HepG2 (cell line): ENCODE measurements at regions not wholly inside any gene's neighbourhood (a gene's known extent, or its start where the extent isn't known, plus 50 kb on each side); places are given as distances from the start of the nearest gene placed in this dataset.

Experiments used
- ATAC-seq: fragments of 200-7000 bp; cut with Tn5 transposase; 3 replicates; pipeline ENCODE4 v1.9.1; 2020; ENCODE audit warnings: mild to moderate bottlenecking, moderate library complexity
- BruUV-seq: library from RNA; stranded (reverse); fragments of 400-500 nt; replicated peaks from 2 replicates; lab custom pipeline; 2021; lab: Mats Ljungman, UMichigan
- CTCF ChIA-PET: fragments of 300-600 bp; formaldehyde crosslinking; extraction: SDS; loops from one replicate; lab custom pipeline; 2021; ENCODE audit warnings: low total read pairs, inconsistent platforms, low intra/inter-chr PET ratio; lab: Yijun Ruan, JAX
- POLR2A ChIA-PET: fragments of 350-600 bp; sonication (Branson Sonifier 250); formaldehyde crosslinking; loops from one replicate; lab custom pipeline; 2020; ENCODE audit warnings: antibody characterized with exemption, inconsistent platforms; lab: Yijun Ruan, JAX
- DNase-seq: peaks from one replicate; pipeline ENCODE4 v3.0.0-alpha.2; 2015; ENCODE audit warnings: low spot score
- FAIRE-seq: peaks from 3 replicates; lab custom pipeline; 2011; peaks lifted over from hg19 to GRCh38; lab: Jason Lieb, UNC
- H2AFZ ChIP-seq: one replicate; pipeline ENCODE4 v1.6.1; 2011; ENCODE audit warnings: low read length, inconsistent platforms
- H3K27ac ChIP-seq: fragments of 300-600 bp; 3 replicates; pipeline ENCODE4 v1.8.0; 2011; ENCODE audit warnings: mixed run types, mild to moderate bottlenecking, mixed read lengths, low read length, inconsistent platforms; ENCODE audit not compliant: insufficient read depth; ENCODE audit errors: extremely low read length
- H3K27me3 ChIP-seq, 2 experiments: fragments of 200-600 bp in 1 of 2; 2 replicates in 1 of 2; 3 replicates in 1 of 2; pipeline versions ENCODE4 v1.6.0 to v1.8.0; 2011; ENCODE audit warnings: low read length in 2 of 2, mild to moderate bottlenecking in 2 of 2, moderate library complexity in 2 of 2, inconsistent platforms in 1 of 2; ENCODE audit not compliant: insufficient read depth in 2 of 2, control insufficient read depth in 1 of 2
- H3K36me3 ChIP-seq, 2 experiments: fragments of 200-600 bp in 1 of 2; replicated peaks in 1 of 2; 2 replicates in 1 of 2; 3 replicates in 1 of 2; pipeline versions ENCODE4 v1.5.1 to v1.8.0; 2011; ENCODE audit warnings: low read length in 2 of 2, inconsistent platforms in 1 of 2; ENCODE audit not compliant: insufficient read depth in 2 of 2, control insufficient read depth in 1 of 2
- H3K4me1 ChIP-seq: 2 replicates; pipeline ENCODE4 v1.5.1; 2012; ENCODE audit warnings: low read length, inconsistent platforms; ENCODE audit not compliant: insufficient read depth
- H3K4me2 ChIP-seq: 2 replicates; pipeline ENCODE4 v1.6.0; 2011; ENCODE audit warnings: low read depth, low read length, inconsistent platforms
- H3K4me3 ChIP-seq, 3 experiments: fragments of 200-600 bp in 1 of 3; sonication (generic), shearing (Covaris generic) in 1 of 3; replicated peaks in 1 of 3; 2 replicates each; pipeline ENCODE4 v1.5.1; 2011 to 2016; ENCODE audit warnings: low read length in 3 of 3, inconsistent platforms in 2 of 3, low read depth in 2 of 3, mild to moderate bottlenecking in 2 of 3, control low read depth in 1 of 3, mixed read lengths in 1 of 3; ENCODE audit not compliant: insufficient read depth in 1 of 3
- H3K79me2 ChIP-seq: one replicate; pipeline ENCODE4 v1.6.1; 2011; ENCODE audit warnings: low read length, inconsistent platforms; ENCODE audit not compliant: insufficient read depth
- H3K9ac ChIP-seq: 2 replicates; pipeline ENCODE4 v1.6.0; 2011; ENCODE audit warnings: mild to moderate bottlenecking, low read depth, low read length, inconsistent platforms; ENCODE audit not compliant: insufficient read depth
- H3K9me3 ChIP-seq: 2 replicates; pipeline ENCODE4 v1.5.1; 2012; ENCODE audit warnings: mild to moderate bottlenecking, low read length
- H4K20me1 ChIP-seq: 2 replicates; pipeline ENCODE4 v1.6.0; 2011; ENCODE audit warnings: inconsistent platforms, mild to moderate bottlenecking, low read length, moderate library complexity; ENCODE audit not compliant: insufficient read depth
- GZF1 ChIP-seq: sonication (generic); formaldehyde crosslinking; IDR thresholded peaks from 2 replicates; pipeline ENCODE4 v1.5.1; 2020; ENCODE audit warnings: mild to moderate bottlenecking, missing genetic modification reagents
- HNRNPUL1 ChIP-seq: fragments of 200-400 bp; formaldehyde crosslinking; IDR thresholded peaks from 2 replicates; pipeline ENCODE4 v1.6.1; 2017; ENCODE audit warnings: low read depth, mild to moderate bottlenecking, low read length, moderate library complexity
- MZF1 ChIP-seq: sonication (generic); formaldehyde crosslinking; IDR thresholded peaks from 2 replicates; pipeline ENCODE4 v1.8.1; 2023; ENCODE audit warnings: mild to moderate bottlenecking, missing genetic modification reagents, borderline replicate concordance
- PLSCR1 ChIP-seq: sonication (generic); formaldehyde crosslinking; IDR thresholded peaks from 2 replicates; pipeline ENCODE4 v1.5.0; 2020; ENCODE audit warnings: missing genetic modification reagents, mild to moderate bottlenecking, borderline replicate concordance
- RFX1 ChIP-seq: fragments of 450-650 bp; IDR thresholded peaks from 2 replicates; pipeline ENCODE4 v1.6.1; 2017
- RFX3 ChIP-seq: IDR thresholded peaks from 2 replicates; pipeline ENCODE4 v1.6.1; 2016; ENCODE audit warnings: missing biosample characterization, missing genetic modification reagents
- RXRA ChIP-seq: sonication (generic); formaldehyde crosslinking; IDR thresholded peaks from 2 replicates; pipeline ENCODE4 v1.5.1; 2020; ENCODE audit warnings: missing genetic modification reagents
- ZBTB14 ChIP-seq: sonication (generic); formaldehyde crosslinking; IDR thresholded peaks from 2 replicates; pipeline ENCODE4 v1.4.0; 2020; ENCODE audit warnings: missing genetic modification reagents
- ZNF142 ChIP-seq: sonication (generic); formaldehyde crosslinking; IDR thresholded peaks from 2 replicates; pipeline ENCODE4 v1.4.0; 2020; ENCODE audit warnings: missing genetic modification reagents
- ZNF512 ChIP-seq: sonication (generic); formaldehyde crosslinking; IDR thresholded peaks from 2 replicates; pipeline ENCODE4 v1.4.0; 2020; ENCODE audit warnings: mild to moderate bottlenecking, missing genetic modification reagents
- WGBS: methylation state at CpG from one replicate; pipeline ENCODE4 v1.1.6; 2017; ENCODE audit warnings: low lambda C conversion rate; 5-methylcytosine and 5-hydroxymethylcytosine counted together
- in situ Hi-C: cut with HindIII; loops from 2 replicates; pipeline ENCODE4 v1.10.0; 2017; ENCODE audit warnings: low pct_unique_long_range_greater_than_20kb; ENCODE audit not compliant: extremely low pct_ligation_motif_present
- intact Hi-C: fragments of 100-400 bp; cut with micrococcal nuclease; formaldehyde crosslinking; loops from one replicate; pipeline ENCODE4 v1.10.0; 2022; ENCODE audit not compliant: unreplicated experiment

- no peak for TF ChIP-seq ZNF142
These were observed 486.5 kb downstream of the ARAP2 start (continued) for GRCh38 chr4:35757836-35758235.

GRCh38 chr4:35760807-35761206, 483.5 kb downstream of the ARAP2 start:
- H3K4me2 ChIP-seq = peak overlapping the region; percentile 45
- 10% methylated on average over 3 of the region's 4 CpGs for WGBS
- no peaks in the 10 kb centered on the region for H3K9me3 ChIP-seq
- H3K36me3 ChIP-seq = no peaks in the 10 kb centered on the region
- BruUV-seq = no TSS peak
- DNase-seq = peak; percentile 31
- TF ChIP-seq PLSCR1 (CRISPR knock-in tag) = no peak
- peak; percentile 18; the same call in 1 of the 2 replicates for TF ChIP-seq RFX1
- TF ChIP-seq HNRNPUL1 = no peak
- TF ChIP-seq RXRA = no peak
- TF ChIP-seq ZBTB14 = no peak
- 0 out of 2 replicates have a peak, but pooled peaks have one; percentile 24 for TF ChIP-seq RFX3 (CRISPR knock-in tag)
- no peak for TF ChIP-seq ZNF512
- no peak for TF ChIP-seq GZF1
- no peak for TF ChIP-seq MZF1 (CRISPR knock-in tag)
- peaks cover 22% of the 10 kb centered on the region for H3K4me1 ChIP-seq
- no peak overlapping the region for H3K27ac ChIP-seq
- ChIA-PET POLR2A (no interaction called here), CTCF (no interaction called here)
- FAIRE-seq = no peak
- H3K79me2 ChIP-seq = no peaks in the 10 kb centered on the region
- no peak overlapping the region for H3K9ac ChIP-seq
- H4K20me1 ChIP-seq = no peaks in the 10 kb centered on the region
- no peak overlapping the region for H2AFZ ChIP-seq
- H3K27me3 ChIP-seq = no peaks in the 10 kb centered on the region; a peak in 1 of 5 replicates
- intact Hi-C loops (no loop called here), in situ Hi-C loops (no loop called here)
- peak; percentile 95 for ATAC-seq
- peak overlapping the region in 1 of 3 experiments; percentile 4; a peak in 1 of 6 replicates for H3K4me3 ChIP-seq
